DMS53 treated with DMSO at 0.1 percent for 48 hours (cell line): ENCODE measurements at regions not wholly inside any gene's neighbourhood (a gene's known extent, or its start where the extent isn't known, plus 50 kb on each side); places are given as distances from the start of the nearest gene placed in this dataset.

Source experiments
- DNase-seq: peaks from one replicate; lab custom pipeline; 2025; ENCODE audit not compliant: unreplicated experiment; lab: John Stamatoyannopoulos, UW

DNA sequence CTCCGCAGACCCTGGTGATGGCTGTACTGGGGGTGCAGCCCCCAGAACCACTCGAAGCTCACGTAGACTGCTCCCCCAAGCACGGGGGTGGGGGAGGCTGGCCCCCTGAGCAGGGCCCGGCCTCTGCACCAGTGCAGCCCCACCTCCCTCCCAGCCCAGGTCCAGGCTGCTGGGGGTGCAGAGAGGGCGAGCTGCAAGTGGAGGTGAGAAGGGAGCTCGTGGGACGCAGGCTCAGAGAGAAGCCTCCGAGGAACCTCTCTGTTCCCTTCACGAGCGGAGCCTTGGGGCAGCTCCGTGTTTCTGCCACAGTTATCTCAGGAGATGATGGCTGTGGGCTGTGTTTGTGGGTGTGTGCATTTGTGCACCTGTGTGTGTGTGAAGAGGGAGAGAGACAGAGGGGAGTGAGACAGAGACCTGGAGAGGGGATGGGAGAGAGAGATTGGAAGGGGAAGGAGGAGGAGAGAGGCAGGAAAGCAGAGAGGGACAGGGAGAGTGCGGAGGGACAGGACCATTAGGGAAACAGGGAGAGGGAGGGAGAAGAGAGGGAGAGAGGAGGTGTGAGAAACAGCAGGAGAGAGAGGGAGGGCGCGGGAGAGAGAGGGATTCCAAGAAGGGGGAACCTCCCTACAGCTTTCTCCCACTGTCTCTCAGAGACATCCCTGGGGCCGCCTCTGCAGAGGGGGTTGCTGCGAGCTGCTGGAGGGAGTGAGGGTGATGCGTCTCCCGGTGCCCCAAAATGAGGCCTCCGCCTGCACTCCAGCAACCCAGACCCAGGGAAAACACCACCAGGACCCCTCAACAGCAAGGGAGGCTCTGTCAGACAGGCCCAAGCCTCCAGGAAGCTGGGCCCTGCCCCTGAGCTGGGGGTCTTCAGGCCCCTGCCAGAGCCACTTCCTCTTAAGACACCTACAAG is 1488.6 kb downstream of the BRD1 start:
- no peak for DNase-seq

DNA sequence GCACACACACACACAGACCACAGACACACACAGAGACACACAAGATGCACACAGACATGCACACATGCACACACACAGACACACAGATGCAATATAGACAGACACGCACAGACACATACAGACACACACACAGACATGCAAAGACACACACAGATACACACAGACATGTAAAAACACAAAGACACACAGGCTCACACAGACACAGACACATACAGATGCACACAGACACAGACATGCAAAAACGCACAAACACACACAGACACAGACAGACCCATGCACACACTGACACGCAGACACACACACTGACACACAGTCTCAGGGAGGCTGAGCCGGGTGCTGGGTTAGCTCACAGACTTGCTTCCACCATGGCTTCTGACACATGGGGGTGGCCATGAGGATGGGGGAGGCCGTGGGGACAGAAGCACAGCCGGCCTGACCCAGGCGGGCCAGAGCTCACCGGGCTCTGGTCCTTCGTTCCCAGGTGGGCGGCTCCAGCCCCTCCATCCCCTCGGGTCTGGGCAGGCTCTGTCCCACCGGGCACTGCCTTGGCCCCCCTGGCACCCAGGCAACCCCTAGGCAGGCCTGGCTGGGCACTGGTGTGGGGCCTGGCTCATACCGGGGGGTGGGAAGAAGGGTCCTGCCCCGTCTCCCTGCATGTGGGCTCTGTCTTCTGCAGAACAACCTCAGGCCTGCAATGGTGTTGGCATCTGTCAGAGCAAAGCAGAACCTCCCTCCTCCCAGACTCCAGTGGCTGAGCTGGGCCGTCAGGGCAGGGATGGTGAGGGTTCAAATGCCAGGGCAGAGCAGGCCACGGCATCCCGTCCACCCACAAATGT is 1489.5 kb downstream of the BRD1 start:
- DNase-seq = no peak

DNA sequence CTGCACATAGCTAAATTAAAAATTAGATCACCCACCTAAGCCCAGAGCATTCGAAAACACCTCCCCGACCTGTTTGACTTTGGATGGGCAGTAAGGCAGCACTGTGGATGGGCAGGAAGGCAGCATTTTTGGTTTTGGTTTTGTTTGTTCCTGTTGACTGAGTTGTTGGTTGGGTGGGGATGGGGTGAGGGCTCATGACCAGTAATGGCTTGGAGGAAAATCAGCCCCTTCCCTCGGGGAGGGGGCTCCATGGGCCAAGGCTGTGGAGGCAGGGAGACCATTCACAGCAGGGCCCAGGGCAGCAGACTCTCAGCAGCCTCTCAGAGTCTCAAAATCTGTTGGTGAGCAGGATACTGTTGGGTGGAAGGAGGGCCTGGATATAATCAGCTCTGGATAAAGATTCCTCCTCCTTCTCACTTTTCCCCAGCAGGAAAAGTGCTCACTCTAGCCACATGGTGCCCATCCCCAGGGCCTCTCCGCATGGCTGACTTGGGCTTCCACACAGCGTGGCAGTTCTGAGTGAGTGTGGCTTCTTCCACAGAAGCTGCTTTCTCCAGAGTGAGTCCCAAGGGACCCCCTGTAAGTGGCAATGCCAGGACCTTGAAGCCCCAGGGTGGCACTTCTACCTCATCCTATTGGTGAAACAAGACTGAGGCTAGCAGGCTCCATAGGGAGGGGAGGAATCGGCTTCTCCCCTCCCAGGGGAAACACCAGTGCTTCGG is 1491.2 kb downstream of the BRD1 start:
- no peak for DNase-seq

GRCh38 chr22:48335442-48336139 is 1492.1 kb downstream of the BRD1 start:
- no peak for DNase-seq

- no peak for DNase-seq
Measured at GRCh38 chr22:48334971-48335370, 1492.7 kb downstream of the BRD1 start.

DNA sequence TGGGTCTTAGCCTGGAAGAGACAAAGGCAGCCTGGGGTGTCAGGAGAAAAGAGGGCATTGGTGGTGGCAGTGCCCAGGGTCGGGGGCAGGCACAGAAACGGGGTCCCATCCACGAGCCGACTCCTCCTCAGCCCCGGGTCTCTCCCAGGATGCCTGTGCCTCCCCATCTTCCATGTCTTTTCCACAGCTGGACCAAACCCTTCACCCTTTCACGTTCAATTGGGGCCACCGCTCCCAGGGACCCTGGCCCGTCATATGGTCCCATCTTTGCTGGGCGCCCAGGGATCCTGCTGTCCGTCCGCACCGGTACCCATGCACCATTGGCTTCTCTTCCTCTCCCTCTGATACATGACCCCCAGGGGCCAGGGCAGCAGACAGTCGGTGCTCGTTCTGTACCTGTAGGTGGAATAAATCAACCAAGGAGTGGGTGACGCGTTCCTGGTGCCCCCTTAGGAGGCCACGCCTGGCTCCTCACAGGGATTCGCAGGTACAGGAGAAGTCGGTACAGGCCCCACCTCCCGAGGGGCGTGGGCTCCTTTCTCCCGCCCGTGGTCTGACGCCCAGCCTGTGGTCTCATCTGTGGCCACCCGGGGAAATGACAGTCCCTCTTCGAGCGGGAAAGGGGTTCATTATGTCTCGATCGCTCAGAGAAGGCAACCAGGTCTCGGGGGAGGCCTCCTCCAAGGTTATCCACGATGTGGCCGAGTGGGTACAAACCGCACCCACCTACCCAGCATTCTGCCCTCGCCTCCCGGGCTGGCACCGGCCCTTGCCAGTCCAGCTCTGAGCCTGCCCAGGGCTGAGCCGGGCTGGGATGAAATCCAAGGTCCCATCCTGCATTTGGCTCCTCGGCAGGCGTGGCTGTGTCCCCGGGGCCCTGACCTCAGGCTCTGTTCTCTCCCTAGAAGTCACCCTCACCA is 1493.6 kb downstream of the BRD1 start:
- no peak for DNase-seq

GRCh38 chr22:48333323-48333763 is 1494.3 kb downstream of the BRD1 start:
- DNase-seq = no peak

- DNase-seq = no peak
Measured at GRCh38 chr22:48332438-48333322, 1495.0 kb downstream of the BRD1 start.

DNA sequence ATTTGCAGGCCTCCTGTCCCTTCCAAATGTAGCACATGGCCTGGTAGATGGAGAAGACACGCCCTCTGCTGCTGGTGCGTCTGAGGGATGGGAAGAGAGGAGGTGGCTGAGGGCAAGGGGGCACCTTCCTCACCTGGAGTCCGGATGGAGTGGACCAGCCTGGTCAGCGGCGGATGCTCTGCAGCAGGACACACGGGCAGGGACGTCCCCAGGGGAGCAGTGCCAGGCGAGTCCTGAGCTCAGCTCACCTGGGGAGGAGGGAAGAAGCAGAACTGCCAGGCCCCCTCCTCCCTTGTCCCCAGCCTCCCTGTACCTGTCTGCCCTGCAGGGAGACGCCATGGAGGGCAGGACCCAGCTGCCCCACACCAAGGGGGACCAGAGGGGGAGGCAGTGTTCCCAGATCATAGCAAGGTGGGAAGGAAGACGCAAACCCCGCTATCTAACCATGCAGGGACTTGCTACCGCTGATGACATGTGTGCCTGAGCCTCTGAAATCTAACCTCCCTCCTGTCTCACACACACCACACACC is 1495.9 kb downstream of the BRD1 start:
- DNase-seq = no peak

GRCh38 chr22:48331266-48331665 is 1496.4 kb downstream of the BRD1 start:
- DNase-seq = no peak

DNA sequence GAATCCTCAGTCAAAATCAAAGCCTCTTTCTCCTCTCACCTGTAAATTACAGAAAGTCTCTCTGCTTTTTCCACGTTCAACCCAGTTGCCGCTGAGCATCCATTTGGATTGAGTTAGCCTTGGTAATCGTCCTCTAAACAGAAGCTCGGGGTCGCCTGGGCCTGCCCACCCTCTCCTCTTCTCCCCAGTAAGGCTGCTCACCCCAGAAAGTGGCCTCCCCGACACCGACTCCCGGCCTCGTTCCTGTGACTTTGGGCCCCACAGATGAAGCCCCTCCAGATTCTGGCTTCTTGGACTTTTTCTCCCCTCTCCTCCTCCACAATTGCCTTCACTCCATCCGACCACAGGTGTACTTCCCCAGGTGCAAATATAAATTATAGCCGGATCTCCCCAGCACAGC is 1500.0 kb downstream of the BRD1 start:
- no peak for DNase-seq

- DNase-seq = no peak
Measured at GRCh38 chr22:48323746-48324145, 1503.9 kb downstream of the BRD1 start.

DNA sequence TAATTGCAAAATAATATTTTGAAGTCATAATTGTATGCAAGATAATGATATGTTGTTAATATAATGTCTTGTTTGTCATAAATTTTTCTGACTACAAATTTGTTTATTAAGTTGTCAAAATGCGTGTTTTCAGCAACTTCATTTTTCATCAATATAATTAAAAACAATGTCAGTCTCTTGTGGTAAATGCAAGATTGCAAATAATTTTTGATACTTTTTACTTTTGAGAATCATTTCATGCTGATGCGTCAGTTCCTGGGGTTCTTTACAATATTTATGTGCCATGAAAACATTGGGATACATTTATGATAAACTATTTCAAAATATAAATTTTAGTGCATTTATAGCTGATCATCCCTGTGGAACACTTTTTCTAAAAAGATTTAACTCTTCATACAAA is 1504.8 kb downstream of the BRD1 start:
- DNase-seq = no peak

DNA sequence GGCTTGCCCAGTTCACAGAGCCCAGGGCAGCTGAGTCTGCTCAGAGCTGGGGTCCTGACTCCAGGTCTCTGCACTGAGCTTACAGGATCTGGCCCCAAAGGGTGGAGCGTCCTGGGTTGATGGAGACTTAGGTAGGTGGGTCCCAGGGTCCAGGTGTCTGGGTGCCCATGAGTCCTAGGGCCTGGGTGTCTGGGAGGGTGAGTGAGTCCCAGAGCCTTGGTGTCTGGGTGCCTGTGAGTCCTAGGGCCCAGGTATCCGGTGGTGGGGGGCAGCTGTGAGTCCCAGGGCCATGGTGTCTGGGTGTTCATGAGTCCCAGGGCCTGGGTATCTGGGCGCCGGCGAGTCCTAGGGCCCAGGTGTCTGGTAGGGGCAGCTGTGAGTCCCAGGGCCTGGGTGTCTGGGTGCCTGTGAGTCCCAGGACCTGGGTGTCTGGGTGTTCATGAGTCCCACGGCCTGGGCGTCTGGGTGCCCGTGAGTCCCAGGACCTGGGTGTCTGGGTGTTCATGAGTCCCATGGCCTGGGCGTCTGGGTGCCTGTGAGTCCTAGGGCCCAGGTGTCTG is 1505.6 kb downstream of the BRD1 start:
- DNase-seq = no peak

DNA sequence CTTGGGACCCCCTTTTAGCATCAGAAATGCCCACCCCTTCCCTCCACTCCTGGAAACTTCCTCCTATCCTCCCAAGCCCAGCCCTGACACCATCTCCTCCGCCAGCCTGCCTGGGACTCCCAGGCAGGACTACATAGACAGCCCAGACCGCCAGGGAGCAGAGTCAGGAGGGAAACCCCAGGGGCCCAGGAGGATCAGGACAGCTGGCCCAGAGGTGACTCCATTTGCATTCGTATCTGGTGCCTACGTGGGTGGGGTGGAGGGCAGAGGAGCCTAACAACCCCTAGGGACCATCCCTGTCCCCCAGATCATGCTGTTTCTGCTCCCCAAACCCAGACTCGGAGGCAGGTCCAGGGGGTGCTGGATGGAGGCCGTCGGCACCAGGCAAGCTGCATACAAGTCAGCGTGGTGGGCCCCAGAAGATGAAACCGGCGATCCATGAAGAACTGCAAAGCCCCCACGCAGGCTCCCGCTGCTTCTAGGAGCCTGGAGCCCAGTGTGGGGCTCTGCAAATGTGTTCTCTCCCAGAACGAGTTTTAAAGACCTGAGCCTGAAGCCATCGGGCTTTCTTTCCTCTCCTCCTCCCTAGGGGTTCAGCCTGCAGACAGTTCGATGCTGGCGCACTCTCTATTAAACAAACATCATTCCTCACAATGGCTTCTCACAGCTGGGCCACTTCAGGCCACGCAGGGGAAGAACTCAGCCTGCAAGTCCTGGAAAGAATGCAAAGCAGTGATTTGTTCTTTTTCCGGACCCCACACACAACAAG is 1506.8 kb downstream of the BRD1 start:
- no peak for DNase-seq

DNA sequence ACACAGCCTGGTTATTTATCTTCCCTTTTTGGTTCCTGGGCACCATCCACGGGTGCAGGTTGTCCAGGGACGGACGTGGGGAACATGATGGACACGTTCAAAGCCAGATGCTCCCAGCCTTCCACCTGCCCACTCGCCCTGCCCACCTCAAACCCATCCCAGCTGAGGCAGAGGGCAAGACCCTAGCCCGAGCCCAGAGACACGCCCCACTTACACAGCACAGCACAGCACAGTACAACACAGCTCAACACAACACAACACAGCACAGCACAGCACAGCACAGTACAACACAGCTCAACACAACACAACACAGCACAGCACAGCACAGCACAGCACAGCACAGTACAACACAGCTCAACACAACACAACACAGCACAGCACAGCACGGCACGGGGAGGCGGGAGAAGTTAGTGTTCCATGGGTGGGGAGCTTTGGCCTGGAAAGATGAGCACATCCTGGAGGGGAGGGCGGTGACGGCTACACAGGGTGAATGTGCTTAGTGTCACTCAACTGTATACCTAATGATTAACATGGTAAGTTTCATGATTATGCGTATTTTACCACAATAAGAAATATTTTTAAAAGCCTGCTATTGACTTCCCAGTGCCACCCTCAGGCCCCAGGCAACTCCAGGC is 1507.5 kb downstream of the BRD1 start:
- DNase-seq = no peak
